HG02884 (cell line): ENCODE measurements at regions not wholly inside any gene's neighbourhood (a gene's known extent, or its start where the extent isn't known, plus 50 kb on each side); places are given as distances from the start of the nearest gene placed in this dataset.
"Not testable (repeated sequence)": the region's sequence is repeated elsewhere in the genome, so short reads cannot be mapped to it uniquely, and the experiment has no call there.

ENCODE experiments used
- ATAC-seq: cut with Tn5 transposase; IDR thresholded peaks from one replicate; pipeline ENCODE4 v1.9.1; 2021; ENCODE audit warnings: mild to moderate bottlenecking, moderate library complexity; ENCODE audit not compliant: unreplicated experiment

GRCh38 chr15:87489902-87490665 is 766.5 kb downstream of the NTRK3 start:
- no peak for ATAC-seq

DNA sequence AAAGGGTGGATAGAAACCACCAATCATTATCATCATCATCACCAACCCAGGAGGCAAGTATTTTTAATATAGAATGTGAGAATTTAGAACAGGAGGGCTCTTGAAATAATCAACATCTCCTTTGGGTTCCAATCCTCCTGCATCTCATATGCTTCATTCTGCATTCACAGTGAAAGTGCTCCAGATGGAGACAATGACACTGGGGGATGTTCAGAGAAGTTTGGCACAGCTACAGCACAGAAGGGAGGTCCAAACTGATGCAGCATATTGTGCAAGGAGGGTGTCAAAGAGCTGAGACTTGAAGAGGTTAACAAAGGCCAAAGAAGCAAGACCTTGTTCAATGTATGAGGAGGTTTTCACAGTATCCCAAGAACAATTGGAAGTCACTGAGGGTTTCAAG is 767.1 kb downstream of the NTRK3 start:
- no peak for ATAC-seq

GRCh38 chr15:87487484-87487883 is 769.1 kb downstream of the NTRK3 start:
- no peak for ATAC-seq

GRCh38 chr15:87483468-87483867 is 773.1 kb downstream of the NTRK3 start:
- no peak for ATAC-seq

DNA sequence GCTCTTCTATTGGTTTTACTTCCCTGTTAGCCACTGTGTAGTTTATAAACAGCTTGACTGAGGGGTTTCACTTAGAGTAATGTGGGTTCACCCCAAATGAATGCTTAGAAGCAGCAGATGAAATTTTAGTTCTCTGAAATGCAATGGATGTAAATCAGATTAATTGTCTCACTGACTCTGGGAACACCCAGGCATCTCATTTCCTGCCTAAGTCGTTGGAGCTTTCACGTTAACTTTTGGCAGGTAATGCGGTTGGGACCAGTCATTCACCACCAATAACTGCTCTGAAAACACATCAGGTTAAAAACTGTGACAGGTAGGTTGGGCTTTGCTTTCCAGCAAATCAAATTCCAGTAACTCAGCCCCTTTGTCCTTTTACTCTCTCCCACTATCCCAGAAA is 775.4 kb downstream of the NTRK3 start:
- ATAC-seq, result no peak

DNA sequence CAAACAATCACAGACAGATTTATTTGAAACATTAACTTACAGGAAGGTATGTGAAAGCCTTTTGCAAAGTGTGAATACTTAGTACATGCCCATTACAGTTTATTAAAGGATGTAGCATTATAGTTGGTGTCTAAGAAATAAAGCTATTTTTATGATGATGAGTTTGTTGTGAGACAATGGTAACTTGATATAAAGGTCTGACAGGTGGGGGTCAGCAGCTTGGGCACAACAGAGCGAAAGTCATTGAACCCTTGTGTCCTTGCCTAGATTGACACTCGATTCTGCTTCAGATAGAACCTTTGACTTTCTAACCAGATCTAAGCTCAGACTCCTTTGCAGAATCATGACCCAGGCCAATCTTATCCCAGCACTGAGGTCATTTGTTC is 777.9 kb downstream of the NTRK3 start:
- no peak for ATAC-seq

- no peak for ATAC-seq
Observed at GRCh38 chr15:87477737-87478686, 778.5 kb downstream of the NTRK3 start.

GRCh38 chr15:87477026-87477425 is 779.5 kb downstream of the NTRK3 start:
- ATAC-seq, result no peak

DNA sequence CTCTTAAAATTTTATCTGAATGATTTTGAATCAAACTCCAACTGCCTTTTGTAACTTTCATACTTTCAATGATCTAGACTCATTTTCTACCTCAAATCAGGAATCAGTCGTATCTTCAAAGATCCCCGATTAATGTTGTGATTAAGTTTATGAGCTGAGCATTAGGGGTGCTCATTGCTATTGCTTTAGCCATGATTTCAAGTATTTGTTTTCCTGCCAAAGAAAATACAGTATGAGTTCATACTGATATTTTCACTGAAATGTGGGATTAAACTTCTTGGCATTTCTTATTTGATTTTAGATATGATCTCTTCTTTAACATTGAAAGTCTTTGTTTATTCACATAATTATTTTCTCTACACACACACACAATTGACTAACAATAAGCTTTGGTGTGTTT is 785.6 kb downstream of the NTRK3 start:
- no peak for ATAC-seq

DNA sequence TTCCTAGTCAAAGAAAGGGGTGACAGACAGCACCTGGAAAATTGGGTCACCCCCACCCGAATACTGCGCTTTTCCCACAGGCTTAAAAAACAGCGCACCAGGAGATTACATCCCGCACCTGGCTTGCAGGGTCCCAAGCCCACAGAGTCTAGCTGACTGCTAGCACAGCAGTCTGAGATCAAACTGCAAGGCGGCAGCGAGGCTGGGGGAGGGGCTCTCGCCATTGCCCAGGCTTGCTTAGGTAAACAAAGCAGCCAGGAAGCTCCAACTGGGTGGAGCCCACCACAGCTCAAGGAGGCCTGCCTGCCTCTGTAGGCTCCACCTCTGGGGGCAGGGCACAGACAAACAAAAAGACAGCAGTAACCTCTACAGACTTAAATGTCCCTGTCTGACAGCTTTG is 792.6 kb downstream of the NTRK3 start:
- not testable (repeated sequence) for ATAC-seq

GRCh38 chr15:87461631-87462030 is 794.9 kb downstream of the NTRK3 start:
- ATAC-seq, result no peak

DNA sequence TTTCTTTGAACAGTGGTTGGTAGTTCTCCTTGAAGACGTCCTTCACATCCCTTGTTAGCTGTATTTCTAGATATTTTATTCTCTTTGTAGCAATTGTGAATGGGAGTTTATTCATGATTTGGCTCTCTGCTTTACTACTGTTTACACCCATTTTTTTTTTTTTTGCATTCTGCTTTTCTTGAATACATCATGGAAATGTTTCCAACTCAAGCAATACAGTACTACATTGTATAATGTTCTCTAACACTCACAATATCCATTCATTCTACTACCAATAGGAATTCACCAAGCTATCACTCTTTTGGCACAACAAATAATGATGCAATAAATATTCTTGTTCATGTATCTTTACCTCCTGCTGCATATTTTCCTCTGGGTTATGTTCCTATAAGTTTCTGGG is 801.7 kb downstream of the NTRK3 start:
- no peak for ATAC-seq

DNA sequence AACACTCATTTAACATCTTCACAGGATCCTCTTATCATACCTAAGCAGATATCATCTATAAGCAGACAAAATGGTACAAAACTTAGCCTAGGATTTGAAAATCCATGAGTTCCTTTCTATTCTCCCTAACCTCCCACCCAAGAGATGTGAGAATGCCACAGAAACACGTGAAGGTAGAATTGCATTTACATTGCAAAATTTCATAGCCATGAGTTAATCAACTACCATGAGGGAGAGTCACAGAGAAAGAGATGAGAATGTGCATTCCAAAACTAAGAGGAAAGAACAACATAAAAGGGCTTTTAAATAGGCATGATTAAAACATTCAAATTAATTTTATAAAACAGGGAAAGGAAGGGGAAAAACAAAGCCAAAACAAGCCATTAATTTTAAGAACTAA is 806.2 kb downstream of the NTRK3 start:
- ATAC-seq, result no peak

GRCh38 chr15:87439090-87439489 is 817.4 kb downstream of the NTRK3 start:
- no peak for ATAC-seq

DNA sequence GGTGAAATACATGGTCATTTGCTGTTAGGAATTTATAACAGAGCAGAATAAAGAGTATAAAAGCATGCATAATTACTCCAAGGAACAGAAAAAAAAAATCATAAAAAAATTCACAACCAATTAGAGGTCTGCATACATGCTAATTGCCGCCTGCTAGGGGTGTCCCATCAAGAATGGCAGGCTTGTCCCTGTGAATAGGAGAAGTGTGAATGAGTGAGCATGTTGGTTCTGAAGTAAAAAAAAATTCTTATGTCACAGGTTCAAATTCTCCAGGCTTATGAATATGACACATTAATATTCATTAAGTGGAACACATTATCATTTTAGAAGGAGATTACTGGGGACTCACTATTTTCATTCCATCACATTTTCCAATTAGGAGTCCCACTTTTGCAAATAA is 822.7 kb downstream of the NTRK3 start:
- no peak for ATAC-seq

- no peak for ATAC-seq
Observed at GRCh38 chr15:87429754-87430153, 826.8 kb downstream of the NTRK3 start.

DNA sequence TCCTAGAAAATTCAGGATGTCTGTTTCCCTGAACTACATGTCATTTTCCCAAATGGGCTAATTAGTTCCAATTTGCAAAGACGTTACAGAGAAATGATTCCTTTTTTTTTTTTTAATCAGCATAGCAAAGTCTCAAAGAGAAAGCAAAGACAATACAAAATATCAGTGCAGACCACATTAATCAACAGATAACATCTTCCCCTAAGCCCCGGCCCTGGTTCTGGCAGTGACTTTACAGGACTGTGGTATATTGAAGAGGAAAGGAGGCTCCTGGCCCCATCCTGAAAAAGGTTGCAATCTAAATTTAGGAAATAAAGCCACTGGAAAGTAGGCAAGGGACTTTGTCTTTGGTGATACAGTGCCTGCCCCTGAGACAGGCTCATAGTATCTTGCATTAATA is 836.5 kb downstream of the NTRK3 start:
- no peak for ATAC-seq

DNA sequence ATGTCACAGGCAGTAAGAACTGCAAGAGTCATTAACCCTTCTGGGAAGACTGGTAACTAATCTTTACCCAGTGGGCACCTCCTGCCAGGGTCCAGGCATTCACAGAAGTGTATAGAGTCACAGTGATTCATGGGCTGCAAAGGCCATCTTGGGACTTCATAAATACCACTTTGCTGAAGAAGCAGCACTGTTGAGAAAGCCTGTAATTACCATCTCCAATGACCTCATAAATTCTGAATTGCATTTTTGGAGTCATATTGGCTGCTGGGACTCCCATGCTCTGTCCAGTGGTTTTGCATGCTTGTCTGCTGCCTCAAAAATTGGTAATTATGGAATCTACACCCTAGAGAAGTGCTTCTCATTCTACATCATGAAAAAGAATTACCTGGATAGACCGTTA is 837.2 kb downstream of the NTRK3 start:
- no peak for ATAC-seq

- no peak for ATAC-seq
Observed at GRCh38 chr15:87416591-87417257, 839.8 kb downstream of the NTRK3 start.

- no peak for ATAC-seq
Observed at GRCh38 chr15:87408902-87409301, 847.6 kb downstream of the NTRK3 start.

DNA sequence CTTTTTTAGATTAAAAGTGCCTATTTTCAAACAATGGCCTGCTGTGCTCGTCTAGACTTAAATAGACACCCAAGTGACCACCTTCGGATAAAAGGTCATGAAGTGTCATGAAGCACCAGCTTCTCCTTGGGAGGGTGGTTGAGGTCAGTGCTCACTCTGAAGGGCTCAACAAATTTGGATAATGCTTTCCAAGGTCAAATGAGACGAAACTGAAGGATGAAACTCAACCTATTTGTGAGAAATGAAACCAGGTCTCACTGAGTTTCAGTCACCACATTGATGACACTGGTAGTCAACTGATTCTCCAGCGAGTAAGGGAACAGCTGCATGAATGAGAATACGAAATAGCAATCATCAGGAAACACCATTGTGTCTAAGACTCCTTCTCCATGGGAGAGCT is 852.6 kb downstream of the NTRK3 start:
- no peak for ATAC-seq

- no peak for ATAC-seq
Observed at GRCh38 chr15:87401973-87402372, 854.6 kb downstream of the NTRK3 start.
